GM18951 (cell line): ENCODE measurements at regions not wholly inside any gene's neighbourhood (a gene's known extent, or its start where the extent isn't known, plus 50 kb on each side); places are given as distances from the start of the nearest gene placed in this dataset.

Experiments used
- POLR2A ChIP-seq: IDR thresholded peaks from 4 replicates; pipeline ENCODE4 v1.6.1; 2011; ENCODE audit warnings: mild to moderate bottlenecking; ENCODE audit not compliant: insufficient read length, insufficient read depth; ENCODE audit errors: extremely low read depth
- in situ Hi-C: fragments of 300-500 bp; cut with MboI; formaldehyde crosslinking; loops from one replicate; pipeline ENCODE4 v1.12.0; 2022; ENCODE audit warnings: low sequenced_read_pairs, mixed read lengths, inconsistent platforms; ENCODE audit not compliant: unreplicated experiment

DNA sequence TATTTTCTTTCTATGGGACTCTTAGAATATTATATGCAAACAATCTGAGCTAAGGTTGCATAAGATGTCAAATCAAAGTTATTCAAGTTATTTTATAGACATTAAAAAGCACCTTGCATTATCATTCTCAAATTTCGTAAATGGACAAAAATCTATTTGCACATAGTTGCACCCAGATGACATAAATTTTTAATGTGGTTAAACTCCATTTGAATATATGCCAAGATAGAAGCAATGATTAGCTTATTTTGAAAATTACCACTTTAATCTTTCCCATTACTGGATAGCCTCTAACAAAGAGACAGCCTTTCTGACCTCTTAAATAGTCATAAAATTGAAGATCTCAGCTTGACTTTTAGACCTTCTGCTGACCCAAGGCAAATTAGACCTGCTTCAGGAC is 386.8 kb downstream of the RAPGEF2 start:
- in situ Hi-C loops, result no loop called here
- no peak for TF ChIP-seq POLR2A

GRCh38 chr4:159495515-159496236 is 392.8 kb downstream of the RAPGEF2 start:
- no peak for TF ChIP-seq POLR2A
- in situ Hi-C loops, result no loop called here

DNA sequence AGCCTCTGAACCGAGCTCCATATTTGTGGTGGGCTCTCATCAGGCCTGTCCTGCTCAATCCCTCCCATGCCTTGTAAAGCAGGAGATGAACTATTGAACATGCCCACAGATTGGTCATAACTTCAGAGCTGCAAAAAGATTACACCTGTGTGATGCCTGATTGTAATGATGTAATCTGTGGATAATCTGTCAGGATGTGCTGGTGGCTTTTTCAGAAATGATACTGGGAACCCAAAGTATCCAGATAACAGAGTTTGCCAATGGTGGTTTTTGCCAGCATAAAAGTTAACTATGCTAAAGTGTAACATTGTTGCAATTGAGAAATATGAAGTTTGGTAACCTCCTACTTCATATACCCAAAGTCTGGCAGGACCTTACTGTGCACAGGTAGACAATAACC is 393.4 kb downstream of the RAPGEF2 start:
- in situ Hi-C loops, result no loop called here
- TF ChIP-seq POLR2A, result no peak

DNA sequence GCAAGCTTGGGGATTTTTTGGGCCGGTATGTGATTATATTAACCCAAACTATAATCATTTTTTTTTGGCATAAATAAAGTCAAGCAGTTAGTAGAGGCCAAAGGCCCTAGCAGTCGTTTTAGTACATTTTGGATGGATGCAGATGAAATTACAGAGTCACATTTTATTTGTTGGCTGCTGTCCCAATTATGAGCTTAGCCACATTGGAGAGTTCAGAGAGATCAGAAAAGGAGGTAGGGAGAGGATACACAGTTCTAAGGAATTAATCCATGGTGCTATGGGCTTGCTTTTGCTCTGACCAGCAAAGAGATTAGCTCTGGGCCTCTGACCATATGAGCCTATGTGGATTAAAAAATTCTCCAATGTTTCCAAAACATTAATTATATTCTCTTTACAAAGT is 395.1 kb downstream of the RAPGEF2 start:
- in situ Hi-C loops, result no loop called here

DNA sequence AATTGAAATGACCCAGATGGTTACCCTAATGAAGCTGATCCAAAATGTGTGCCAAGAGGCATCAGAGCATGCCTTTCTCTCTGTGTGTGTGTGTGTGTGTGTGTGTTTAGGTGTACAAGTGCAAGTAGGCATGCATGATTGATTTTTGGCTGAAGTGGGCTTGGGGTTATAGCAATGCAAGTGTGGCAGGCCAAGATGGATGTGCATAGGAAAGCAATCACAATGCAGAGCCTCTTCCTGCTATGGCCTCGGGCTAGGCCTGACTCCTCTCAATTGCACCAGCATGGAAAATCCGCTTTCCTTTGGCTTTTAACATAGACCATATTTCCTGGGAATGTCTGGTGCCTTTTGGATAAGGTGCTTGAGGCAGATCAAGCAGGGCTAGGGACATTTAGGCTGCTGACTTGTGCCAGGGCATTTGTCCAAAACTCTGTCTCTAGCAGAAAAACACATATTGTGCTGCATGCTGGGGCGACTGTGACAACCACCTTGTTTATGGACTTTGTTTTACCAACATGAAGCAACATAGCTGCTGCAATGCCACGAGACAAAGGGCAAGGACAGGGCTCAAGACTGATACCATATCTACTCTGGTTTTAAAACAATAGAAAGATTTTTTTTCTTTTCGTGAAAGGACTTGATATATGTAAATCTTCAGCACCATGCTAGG is 395.7 kb downstream of the RAPGEF2 start:
- no peak for TF ChIP-seq POLR2A
- in situ Hi-C loops, result no loop called here

More for the DNA sequence above, 395.1 kb downstream of the RAPGEF2 start:
- TF ChIP-seq POLR2A, result no peak

DNA sequence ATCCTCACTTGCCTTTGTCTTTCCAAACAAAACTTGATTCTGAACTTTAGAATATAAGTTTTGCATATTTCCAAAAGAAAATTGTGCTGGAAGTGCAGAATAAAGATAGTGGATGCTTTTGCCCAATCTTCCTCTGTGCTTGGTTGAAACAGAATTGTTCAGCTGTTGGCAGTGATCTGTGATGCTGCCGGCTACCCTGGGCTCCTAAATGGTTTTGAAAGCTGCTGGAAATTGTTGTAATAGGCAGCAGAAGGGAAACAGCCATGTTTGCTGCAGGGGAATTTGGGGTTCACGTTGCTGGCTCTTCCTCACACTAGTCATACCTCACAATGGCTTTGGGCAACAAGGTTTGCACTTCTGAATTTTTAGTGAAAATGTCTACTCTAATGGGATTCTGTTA is 398.0 kb downstream of the RAPGEF2 start:
- no peak for TF ChIP-seq POLR2A
- in situ Hi-C loops, result no loop called here

DNA sequence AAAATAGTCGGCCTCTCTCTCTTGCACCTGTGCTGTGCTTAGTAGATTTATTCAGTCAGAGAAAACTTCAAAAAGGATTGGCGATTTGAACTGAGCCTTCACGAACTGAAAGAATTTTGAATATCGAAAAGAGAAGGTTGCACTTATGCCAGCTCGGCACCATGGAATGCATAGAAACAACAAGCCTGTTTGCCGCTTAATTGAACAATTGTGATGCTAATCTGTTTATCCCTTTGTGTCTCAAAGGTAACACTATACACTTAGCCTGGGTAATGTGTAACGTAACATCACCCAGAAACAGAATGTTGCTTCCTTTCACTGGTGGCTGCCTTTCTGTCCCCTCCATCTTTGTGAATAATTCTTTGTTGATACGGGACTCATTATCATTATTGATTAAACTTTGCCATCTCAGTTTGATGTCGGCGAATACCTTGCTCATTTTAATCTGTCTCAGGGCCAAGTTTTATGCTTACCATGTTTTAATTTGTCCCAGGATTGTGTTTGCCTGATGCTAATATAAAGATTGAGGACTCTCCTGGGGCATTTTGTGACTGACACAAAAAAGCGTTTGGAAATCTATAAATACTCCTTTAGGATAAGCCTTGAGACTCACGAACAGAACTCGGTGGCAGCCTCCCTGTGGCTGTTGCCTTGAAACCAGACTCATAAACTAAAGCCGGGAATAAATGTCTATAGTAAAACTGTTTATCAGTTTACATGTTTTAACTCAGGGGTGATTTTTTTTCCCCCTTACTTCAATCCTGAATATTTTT is 400.5 kb downstream of the RAPGEF2 start:
- in situ Hi-C loops, result no loop called here
- TF ChIP-seq POLR2A, result no peak

DNA sequence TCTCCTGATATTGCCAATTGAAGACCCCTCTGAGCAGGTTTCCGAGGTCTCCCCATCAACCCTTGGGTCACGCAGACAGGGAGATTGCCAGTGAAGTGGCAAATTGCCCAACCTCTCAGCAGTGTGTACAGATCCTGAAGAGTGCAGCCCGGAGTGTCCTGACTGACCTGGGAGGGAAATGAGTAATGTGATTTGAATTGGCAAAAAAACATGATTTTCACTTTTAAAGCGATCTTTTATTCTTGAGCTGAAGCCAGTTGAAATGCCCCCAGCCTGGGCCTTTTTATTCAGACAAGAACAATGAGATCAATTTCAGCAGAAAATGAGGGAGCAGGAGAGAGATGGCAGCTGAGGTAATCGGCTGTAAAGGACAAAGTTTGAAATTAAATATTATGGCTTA is 401.8 kb downstream of the RAPGEF2 start:
- TF ChIP-seq POLR2A, result no peak

DNA sequence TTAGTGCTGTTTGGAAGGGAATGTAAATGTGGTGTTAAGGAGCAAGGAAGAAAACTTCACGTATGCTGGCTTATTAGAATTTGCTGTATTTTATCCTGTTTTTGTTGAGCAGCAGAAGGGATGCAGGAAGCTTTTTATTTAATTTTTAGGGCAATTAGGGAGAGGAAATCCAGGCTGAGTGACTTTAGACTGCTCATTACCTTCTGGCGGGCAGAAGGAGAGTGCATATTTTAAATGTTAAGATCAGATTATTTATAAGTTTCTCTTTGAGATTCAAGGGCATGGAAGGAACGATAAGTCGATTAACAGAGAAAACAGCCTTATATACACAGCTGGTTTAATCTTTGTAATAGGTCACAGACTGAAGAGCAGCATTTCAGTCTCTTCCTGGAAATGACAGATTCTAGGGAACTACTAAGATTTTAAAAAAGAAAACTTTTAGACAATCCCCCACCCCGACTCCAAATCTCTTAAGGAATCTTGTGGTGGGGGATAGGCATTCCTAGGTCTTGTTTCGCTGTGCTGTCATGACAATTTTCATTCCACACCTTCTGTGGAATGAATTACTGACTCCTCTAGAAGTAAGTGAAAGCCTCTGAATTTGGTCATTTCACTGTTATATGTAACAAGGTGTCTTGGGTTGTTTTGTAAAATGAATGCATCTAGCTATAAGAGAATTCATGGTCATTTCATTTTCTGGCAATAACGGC is 402.5 kb downstream of the RAPGEF2 start:
- in situ Hi-C loops, result no loop called here
- no peak for TF ChIP-seq POLR2A

More for the DNA sequence above, 401.8 kb downstream of the RAPGEF2 start:
- in situ Hi-C loops, result no loop called here

GRCh38 chr4:159506801-159507517 is 404.1 kb downstream of the RAPGEF2 start:
- no peak for TF ChIP-seq POLR2A
- in situ Hi-C loops, result no loop called here

- TF ChIP-seq POLR2A, result no peak
- in situ Hi-C loops, result no loop called here
These were observed 406.1 kb downstream of the RAPGEF2 start for GRCh38 chr4:159508917-159509500.

- in situ Hi-C loops, result no loop called here
- no peak for TF ChIP-seq POLR2A
These were observed 409.5 kb downstream of the RAPGEF2 start for GRCh38 chr4:159512348-159512747.
